ENCODE measurements at regions not wholly inside any gene's neighbourhood (a gene's known extent, or its start where the extent isn't known, plus 50 kb on each side); places are given as distances from the start of the nearest gene placed in this dataset.
"Not testable (repeated sequence)": the region's sequence is repeated elsewhere in the genome, so short reads cannot be mapped to it uniquely, and the experiment has no call there.

GRCh38 chrX:139191286-139191685 lies 339.3 kb upstream of the F9 start:
- 17% methylated on average over 1 of the region's 2 CpGs; no CpG with 5 or more reads in 1 of the 2 experiments for WGBS, 2 experiments
- H3K27ac ChIP-seq (ENCODE audit: insufficient read depth, low read depth, low read length, poor library complexity, severe bottlenecking) = no peak overlapping the region
- no peaks in the 10 kb centered on the region for H3K36me3 ChIP-seq (ENCODE audit: control insufficient read depth, insufficient read depth, low read length)
- no peak overlapping the region for H3K4me3 ChIP-seq (ENCODE audit: insufficient read depth, low read depth, low read length)
- no peaks in the 10 kb centered on the region for H3K9me3 ChIP-seq (ENCODE audit: control insufficient read depth, low read length)
- H3K27me3 ChIP-seq (ENCODE audit: control insufficient read depth, insufficient read depth, low read length, poor library complexity, severe bottlenecking) = peaks cover 47% of the 10 kb centered on the region
- H3K4me1 ChIP-seq (ENCODE audit: control insufficient read depth, insufficient read depth, low read length) = no peaks in the 10 kb centered on the region

- H3K27ac ChIP-seq (ENCODE audit: insufficient read depth, low read depth, low read length, poor library complexity, severe bottlenecking) = no peak overlapping the region
- peaks cover 12% of the 10 kb centered on the region for H3K27me3 ChIP-seq (ENCODE audit: control insufficient read depth, insufficient read depth, low read length, poor library complexity, severe bottlenecking)
- no peaks in the 10 kb centered on the region for H3K4me1 ChIP-seq (ENCODE audit: control insufficient read depth, insufficient read depth, low read length)
- H3K4me3 ChIP-seq (ENCODE audit: insufficient read depth, low read depth, low read length) = no peak overlapping the region
- H3K9me3 ChIP-seq (ENCODE audit: control insufficient read depth, low read length) = no peaks in the 10 kb centered on the region
- no peaks in the 10 kb centered on the region for H3K36me3 ChIP-seq (ENCODE audit: control insufficient read depth, insufficient read depth, low read length)
- WGBS, 2 experiments = 94 to 96% methylated on average over 4 of the region's 4 CpGs
Measured at GRCh38 chrX:139187738-139188137, 342.8 kb upstream of the F9 start.

GRCh38 chrX:139186991-139187390 lies 343.5 kb upstream of the F9 start:
- H3K4me3 ChIP-seq (ENCODE audit: insufficient read depth, low read depth, low read length) = no peak overlapping the region
- H3K4me1 ChIP-seq (ENCODE audit: control insufficient read depth, insufficient read depth, low read length) = no peaks in the 10 kb centered on the region
- 88 to 90% methylated on average over 1 of the region's 1 CpG for WGBS, 2 experiments
- H3K27ac ChIP-seq (ENCODE audit: insufficient read depth, low read depth, low read length, poor library complexity, severe bottlenecking) = no peak overlapping the region
- no peaks in the 10 kb centered on the region for H3K36me3 ChIP-seq (ENCODE audit: control insufficient read depth, insufficient read depth, low read length)
- H3K9me3 ChIP-seq (ENCODE audit: control insufficient read depth, low read length) = no peaks in the 10 kb centered on the region
- H3K27me3 ChIP-seq (ENCODE audit: control insufficient read depth, insufficient read depth, low read length, poor library complexity, severe bottlenecking) = peaks cover 7% of the 10 kb centered on the region

- WGBS, 2 experiments = 71 to 91% methylated on average over 1 of the region's 1 CpG
- H3K4me1 ChIP-seq (ENCODE audit: control insufficient read depth, insufficient read depth, low read length) = no peaks in the 10 kb centered on the region
- no peaks in the 10 kb centered on the region for H3K9me3 ChIP-seq (ENCODE audit: control insufficient read depth, low read length)
- no peaks in the 10 kb centered on the region for H3K27me3 ChIP-seq (ENCODE audit: control insufficient read depth, insufficient read depth, low read length, poor library complexity, severe bottlenecking)
- no peak overlapping the region for H3K4me3 ChIP-seq (ENCODE audit: insufficient read depth, low read depth, low read length)
- H3K27ac ChIP-seq (ENCODE audit: insufficient read depth, low read depth, low read length, poor library complexity, severe bottlenecking) = no peak overlapping the region
- H3K36me3 ChIP-seq (ENCODE audit: control insufficient read depth, insufficient read depth, low read length) = no peaks in the 10 kb centered on the region
Measured at GRCh38 chrX:139179592-139179991, 350.9 kb upstream of the F9 start.

- Histone ChIP-seq H3K27me3 (ENCODE audit: control insufficient read depth, insufficient read depth, low read length, poor library complexity, severe bottlenecking) (no peaks in the 10 kb centered on the region), H3K9me3 (ENCODE audit: control insufficient read depth, low read length) (no peaks in the 10 kb centered on the region), H3K4me1 (ENCODE audit: control insufficient read depth, insufficient read depth, low read length) (no peaks in the 10 kb centered on the region), H3K27ac (ENCODE audit: insufficient read depth, low read depth, low read length, poor library complexity, severe bottlenecking) (no peak overlapping the region), H3K4me3 (ENCODE audit: insufficient read depth, low read depth, low read length) (no peak overlapping the region), H3K36me3 (ENCODE audit: control insufficient read depth, insufficient read depth, low read length) (no peaks in the 10 kb centered on the region)
- WGBS, 2 experiments = 69 to 72% methylated on average over 4 of the region's 4 CpGs
Measured at GRCh38 chrX:139178980-139179379, 351.6 kb upstream of the F9 start.

- Histone ChIP-seq H3K27ac (ENCODE audit: insufficient read depth, low read depth, low read length, poor library complexity, severe bottlenecking) (no peak overlapping the region), H3K27me3 (ENCODE audit: control insufficient read depth, insufficient read depth, low read length, poor library complexity, severe bottlenecking) (no peaks in the 10 kb centered on the region)
- WGBS, 2 experiments = 100% methylated on average over 1 of the region's 1 CpG; no CpG with 5 or more reads in 1 of the 2 experiments
Measured at GRCh38 chrX:139172731-139173130, 357.8 kb upstream of the F9 start.

GRCh38 chrX:139170526-139171173 lies 359.9 kb upstream of the F9 start:
- no peaks in the 10 kb centered on the region for H3K9me3 ChIP-seq (ENCODE audit: control insufficient read depth, low read length)
- H3K4me1 ChIP-seq (ENCODE audit: control insufficient read depth, insufficient read depth, low read length) = no peaks in the 10 kb centered on the region
- WGBS, 2 experiments = 76 to 77% methylated on average over 5 of the region's 5 CpGs
- no peak overlapping the region for H3K27ac ChIP-seq (ENCODE audit: insufficient read depth, low read depth, low read length, poor library complexity, severe bottlenecking)
- H3K36me3 ChIP-seq (ENCODE audit: control insufficient read depth, insufficient read depth, low read length) = no peaks in the 10 kb centered on the region
- no peaks in the 10 kb centered on the region for H3K27me3 ChIP-seq (ENCODE audit: control insufficient read depth, insufficient read depth, low read length, poor library complexity, severe bottlenecking)
- H3K4me3 ChIP-seq (ENCODE audit: insufficient read depth, low read depth, low read length) = no peak overlapping the region

More at GRCh38 chrX:139172731-139173130, 357.8 kb upstream of the F9 start:
- no peaks in the 10 kb centered on the region for H3K36me3 ChIP-seq (ENCODE audit: control insufficient read depth, insufficient read depth, low read length)
- no peak overlapping the region for H3K4me3 ChIP-seq (ENCODE audit: insufficient read depth, low read depth, low read length)
- no peaks in the 10 kb centered on the region for H3K4me1 ChIP-seq (ENCODE audit: control insufficient read depth, insufficient read depth, low read length)
- no peaks in the 10 kb centered on the region for H3K9me3 ChIP-seq (ENCODE audit: control insufficient read depth, low read length)

- no peak overlapping the region for H3K4me3 ChIP-seq (ENCODE audit: insufficient read depth, low read depth, low read length)
- no peak overlapping the region for H3K27ac ChIP-seq (ENCODE audit: insufficient read depth, low read depth, low read length, poor library complexity, severe bottlenecking)
- H3K9me3 ChIP-seq (ENCODE audit: control insufficient read depth, low read length) = no peaks in the 10 kb centered on the region
- no peaks in the 10 kb centered on the region for H3K36me3 ChIP-seq (ENCODE audit: control insufficient read depth, insufficient read depth, low read length)
- WGBS, 2 experiments = no CpG with 5 or more reads among the region's 1 CpG
- no peaks in the 10 kb centered on the region for H3K27me3 ChIP-seq (ENCODE audit: control insufficient read depth, insufficient read depth, low read length, poor library complexity, severe bottlenecking)
- H3K4me1 ChIP-seq (ENCODE audit: control insufficient read depth, insufficient read depth, low read length) = no peaks in the 10 kb centered on the region
Measured at GRCh38 chrX:139167282-139167681, 363.3 kb upstream of the F9 start.

GRCh38 chrX:139158256-139158655 lies 372.3 kb upstream of the F9 start:
- no peaks in the 10 kb centered on the region for H3K9me3 ChIP-seq (ENCODE audit: control insufficient read depth, low read length)
- no peaks in the 10 kb centered on the region for H3K4me1 ChIP-seq (ENCODE audit: control insufficient read depth, insufficient read depth, low read length)
- H3K27me3 ChIP-seq (ENCODE audit: control insufficient read depth, insufficient read depth, low read length, poor library complexity, severe bottlenecking) = no peaks in the 10 kb centered on the region
- no peak overlapping the region for H3K4me3 ChIP-seq (ENCODE audit: insufficient read depth, low read depth, low read length)
- no peaks in the 10 kb centered on the region for H3K36me3 ChIP-seq (ENCODE audit: control insufficient read depth, insufficient read depth, low read length)
- WGBS, 2 experiments = 85 to 94% methylated on average over 2 of the region's 2 CpGs
- no peak overlapping the region for H3K27ac ChIP-seq (ENCODE audit: insufficient read depth, low read depth, low read length, poor library complexity, severe bottlenecking)

- Histone ChIP-seq H3K4me1 (ENCODE audit: control insufficient read depth, insufficient read depth, low read length) (no peaks in the 10 kb centered on the region), H3K27me3 (ENCODE audit: control insufficient read depth, insufficient read depth, low read length, poor library complexity, severe bottlenecking) (no peaks in the 10 kb centered on the region), H3K9me3 (ENCODE audit: control insufficient read depth, low read length) (no peaks in the 10 kb centered on the region), H3K27ac (ENCODE audit: insufficient read depth, low read depth, low read length, poor library complexity, severe bottlenecking) (no peak overlapping the region), H3K4me3 (ENCODE audit: insufficient read depth, low read depth, low read length) (no peak overlapping the region), H3K36me3 (ENCODE audit: control insufficient read depth, insufficient read depth, low read length) (no peaks in the 10 kb centered on the region)
- 92 to 100% methylated on average over 2 of the region's 4 CpGs for WGBS, 2 experiments
Measured at GRCh38 chrX:139156356-139156755, 374.2 kb upstream of the F9 start.

GRCh38 chrX:139146625-139147024 lies 383.9 kb upstream of the F9 start:
- H3K4me3 ChIP-seq (ENCODE audit: insufficient read depth, low read depth, low read length); H3K9me3 ChIP-seq (ENCODE audit: control insufficient read depth, low read length); H3K27me3 ChIP-seq (ENCODE audit: control insufficient read depth, insufficient read depth, low read length, poor library complexity, severe bottlenecking); H3K36me3 ChIP-seq (ENCODE audit: control insufficient read depth, insufficient read depth, low read length); H3K4me1 ChIP-seq (ENCODE audit: control insufficient read depth, insufficient read depth, low read length); H3K27ac ChIP-seq (ENCODE audit: insufficient read depth, low read depth, low read length, poor library complexity, severe bottlenecking): not testable (repeated sequence)
- 84 to 94% methylated on average over 3 to 4 of the region's 5 CpGs for WGBS, 2 experiments
